Kidney epithelial cell (primary cell): ENCODE measurements at regions not wholly inside any gene's neighbourhood (a gene's known extent, or its start where the extent isn't known, plus 50 kb on each side); places are given as distances from the start of the nearest gene placed in this dataset.
"Not testable (repeated sequence)": the region's sequence is repeated elsewhere in the genome, so short reads cannot be mapped to it uniquely, and the experiment has no call there.

Experiments used
- DNase-seq: peaks from one replicate; pipeline ENCODE4 v3.0.0-alpha.2; 2010; ENCODE audit warnings: low read depth
- H3K27me3 ChIP-seq: 2 replicates; pipeline ENCODE4 v1.6.0; 2011; ENCODE audit warnings: low read length; ENCODE audit not compliant: control insufficient read depth, insufficient read depth
- H3K36me3 ChIP-seq: 2 replicates; pipeline ENCODE4 v1.5.1; 2011; ENCODE audit warnings: low read length; ENCODE audit not compliant: control insufficient read depth, insufficient read depth
- H3K4me3 ChIP-seq: 2 replicates; pipeline ENCODE4 v1.5.1; 2011; ENCODE audit warnings: low read depth, mild to moderate bottlenecking, control low read depth, low read length
- CTCF ChIP-seq: IDR thresholded peaks from 2 replicates; pipeline ENCODE4 v1.5.1; 2011; ENCODE audit warnings: mild to moderate bottlenecking, moderate library complexity, low read length, control low read depth, inconsistent platforms; ENCODE audit not compliant: insufficient read depth, poor library complexity, severe bottlenecking

DNA sequence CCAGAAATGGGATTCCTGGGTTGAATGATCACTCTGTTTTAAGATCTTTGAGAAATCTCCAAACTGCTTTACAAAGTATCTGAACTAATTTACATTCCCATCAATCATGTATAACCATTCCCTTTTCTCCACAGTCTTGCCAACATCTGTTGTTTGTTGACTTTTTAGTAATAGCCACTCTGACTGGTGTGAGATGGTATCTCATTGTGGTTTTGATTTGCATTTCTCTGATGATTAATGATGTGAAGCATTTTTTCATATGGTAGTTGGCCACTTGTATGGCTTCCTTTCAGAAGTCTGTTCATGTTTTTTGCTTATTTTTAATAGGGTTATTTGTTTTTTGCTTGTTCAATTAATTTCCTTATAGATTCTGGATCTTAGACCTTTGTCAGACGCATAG is 211.8 kb upstream of the AVPR1A start:
- peak; percentile 4 for DNase-seq
- H3K27me3 ChIP-seq: no peaks in the 10 kb centered on the region
- no peak overlapping the region for H3K4me3 ChIP-seq
- TF ChIP-seq CTCF: no peak
- H3K36me3 ChIP-seq: no peaks in the 10 kb centered on the region

GRCh38 chr12:63362166-63362565 is 211.2 kb upstream of the AVPR1A start:
- no peak for DNase-seq
- Histone ChIP-seq H3K27me3 (no peaks in the 10 kb centered on the region), H3K4me3 (no peak overlapping the region), H3K36me3 (no peaks in the 10 kb centered on the region)
- no peak for TF ChIP-seq CTCF

GRCh38 chr12:63354969-63355368 is 204.0 kb upstream of the AVPR1A start:
- DNase-seq: no peak
- H3K36me3 ChIP-seq: no peaks in the 10 kb centered on the region
- TF ChIP-seq CTCF: no peak
- no peaks in the 10 kb centered on the region for H3K27me3 ChIP-seq
- H3K4me3 ChIP-seq: no peak overlapping the region

DNA sequence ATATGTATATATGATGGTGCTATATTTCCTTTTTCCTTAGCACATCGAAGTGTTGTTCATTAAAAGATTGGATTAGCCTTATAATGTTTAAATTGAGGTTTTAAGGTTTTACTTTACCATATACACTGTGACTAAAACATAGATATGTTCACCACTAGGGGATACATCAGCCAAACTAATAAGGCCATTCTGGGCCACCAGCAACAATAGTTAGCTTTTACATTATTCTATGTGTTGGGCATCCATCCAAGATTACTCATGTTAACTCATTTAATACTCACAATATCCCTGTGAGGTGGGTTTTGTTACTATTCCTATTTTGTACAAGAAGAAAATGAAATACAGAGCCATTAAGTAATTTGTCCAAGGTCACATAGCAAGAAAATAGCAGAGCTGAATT is 202.6 kb upstream of the AVPR1A start:
- Histone ChIP-seq H3K36me3 (no peaks in the 10 kb centered on the region), H3K27me3 (no peaks in the 10 kb centered on the region), H3K4me3 (no peak overlapping the region)
- no peak for TF ChIP-seq CTCF
- peak; percentile 4 for DNase-seq

DNA sequence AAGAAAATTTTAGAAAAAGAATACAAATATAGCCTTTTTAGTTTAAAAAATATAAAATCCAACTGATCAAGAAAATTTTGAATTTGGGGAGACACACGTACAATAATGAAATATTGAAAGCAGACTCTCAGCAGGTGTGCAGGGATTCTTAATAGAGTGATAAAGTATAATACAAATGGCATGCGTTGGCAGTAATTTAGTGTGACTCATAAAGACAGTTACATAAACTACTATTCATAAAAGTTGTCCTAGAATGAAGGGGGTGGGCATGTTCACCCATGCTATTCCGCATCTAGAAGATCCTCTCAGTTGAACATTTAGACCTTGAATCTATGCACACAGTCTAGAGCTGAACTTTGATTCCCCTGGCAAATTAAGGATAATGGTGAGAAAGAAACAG is 200.4 kb upstream of the AVPR1A start:
- no peak for DNase-seq
- TF ChIP-seq CTCF: no peak
- no peak overlapping the region for H3K4me3 ChIP-seq
- H3K27me3 ChIP-seq: no peaks in the 10 kb centered on the region
- H3K36me3 ChIP-seq: no peaks in the 10 kb centered on the region

DNA sequence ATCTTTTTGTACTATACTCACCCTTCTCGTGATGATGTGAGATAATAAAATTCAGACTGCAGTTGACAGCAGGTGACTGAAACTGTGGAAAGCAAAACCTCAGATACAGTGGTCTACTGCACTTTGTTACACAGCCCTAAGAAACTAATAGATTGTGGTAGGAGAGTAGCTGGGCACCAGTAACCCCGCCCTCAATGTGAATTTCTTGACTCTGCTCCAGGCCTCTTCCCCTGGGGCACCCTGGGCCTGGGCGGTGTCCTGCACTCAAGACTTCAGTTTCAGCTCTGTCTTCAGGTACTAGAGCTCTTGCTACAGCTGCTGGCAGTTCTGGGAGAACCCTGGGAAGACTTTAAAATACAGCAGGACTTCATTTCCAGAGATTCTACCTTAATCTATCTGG is 197.6 kb upstream of the AVPR1A start:
- no peaks in the 10 kb centered on the region for H3K27me3 ChIP-seq
- TF ChIP-seq CTCF: no peak
- no peak overlapping the region for H3K4me3 ChIP-seq
- no peak for DNase-seq
- no peaks in the 10 kb centered on the region for H3K36me3 ChIP-seq

- not testable (repeated sequence) for H3K36me3 ChIP-seq, DNase-seq
These were observed 186.2 kb upstream of the AVPR1A start for GRCh38 chr12:63337158-63337557.

More at GRCh38 chr12:63337158-63337557, 186.2 kb upstream of the AVPR1A start:
- H3K4me3 ChIP-seq, H3K27me3 ChIP-seq: not testable (repeated sequence)
